GM18873 (cell line): ENCODE measurements at regions not wholly inside any gene's neighbourhood (a gene's known extent, or its start where the extent isn't known, plus 50 kb on each side); places are given as distances from the start of the nearest gene placed in this dataset.
"Not testable (repeated sequence)": the region's sequence is repeated elsewhere in the genome, so short reads cannot be mapped to it uniquely, and the experiment has no call there.

Source experiments
- ATAC-seq: cut with Tn5 transposase; IDR thresholded peaks from one replicate; pipeline ENCODE4 v1.9.1; 2021; ENCODE audit warnings: mild to moderate bottlenecking, moderate library complexity, moderate number of reproducible peaks; ENCODE audit not compliant: unreplicated experiment, low FRiP score

GRCh38 chr2:241981076-241981700, 111.7 kb downstream of the RTP5 start:
- no peak for ATAC-seq

GRCh38 chr2:241982706-241983570, 113.4 kb downstream of the RTP5 start:
- ATAC-seq: no peak

- ATAC-seq: no peak
Observed at GRCh38 chr2:241983571-241984270, 114.2 kb downstream of the RTP5 start.

GRCh38 chr2:241984271-241984655, 114.7 kb downstream of the RTP5 start:
- ATAC-seq: no peak

GRCh38 chr2:241984658-241985057, 115.1 kb downstream of the RTP5 start:
- no peak for ATAC-seq

- not testable (repeated sequence) for ATAC-seq
Observed at GRCh38 chr2:241985161-241985985, 115.8 kb downstream of the RTP5 start.

GRCh38 chr2:241985986-241986329, 116.4 kb downstream of the RTP5 start:
- no peak for ATAC-seq

- no peak for ATAC-seq
Observed at GRCh38 chr2:241986836-241987641, 117.5 kb downstream of the RTP5 start.

GRCh38 chr2:241987726-241988125, 118.2 kb downstream of the RTP5 start:
- ATAC-seq: no peak

- no peak for ATAC-seq
Observed at GRCh38 chr2:241988146-241988545, 118.6 kb downstream of the RTP5 start.

- ATAC-seq: no peak
Observed at GRCh38 chr2:241989074-241989473, 119.5 kb downstream of the RTP5 start.

- ATAC-seq: no peak
Observed at GRCh38 chr2:241990466-241990865, 120.9 kb downstream of the RTP5 start.

- no peak for ATAC-seq
Observed at GRCh38 chr2:241991299-241991698, 121.8 kb downstream of the RTP5 start.

GRCh38 chr2:241992753-241993152, 123.2 kb downstream of the RTP5 start:
- no peak for ATAC-seq

GRCh38 chr2:241993386-241994005, 124.0 kb downstream of the RTP5 start:
- no peak for ATAC-seq

GRCh38 chr2:241994086-241994485, 124.6 kb downstream of the RTP5 start:
- no peak for ATAC-seq

GRCh38 chr2:241994556-241995213, 125.2 kb downstream of the RTP5 start:
- ATAC-seq: no peak

- no peak for ATAC-seq
Observed at GRCh38 chr2:241996100-241996499, 126.6 kb downstream of the RTP5 start.

- no peak for ATAC-seq
Observed at GRCh38 chr2:241997017-241997416, 127.5 kb downstream of the RTP5 start.
